ENCODE measurements at regions not wholly inside any gene's neighbourhood (a gene's known extent, or its start where the extent isn't known, plus 50 kb on each side); places are given as distances from the start of the nearest gene placed in this dataset.

- TF ChIP-seq EGR1 (IDR thresholded peaks at IDR 0.05; ENCODE audit: borderline replicate concordance, low read depth, low read length) = no peak
- TF ChIP-seq HDAC6 (IDR thresholded peaks at IDR 0.05; ENCODE audit: low read depth, low read length) = no peak
Measured at GRCh38 chr5:102018279-102018678, 277.8 kb downstream of the SLCO4C1 start (continued).

All from H1 (cell line).